Esophagus mucosa (tissue), 1 donor: ENCODE measurements at regions not wholly inside any gene's neighbourhood (a gene's known extent, or its start where the extent isn't known, plus 50 kb on each side); places are given as distances from the start of the nearest gene placed in this dataset.

Experiments
- ATAC-seq: fragments of 200-7000 bp; cut with Tn5 transposase; one replicate; pipeline ENCODE4 v1.9.1; 2020
- donor health status: DM: yes; HTN: yes; CAD: no.

DNA sequence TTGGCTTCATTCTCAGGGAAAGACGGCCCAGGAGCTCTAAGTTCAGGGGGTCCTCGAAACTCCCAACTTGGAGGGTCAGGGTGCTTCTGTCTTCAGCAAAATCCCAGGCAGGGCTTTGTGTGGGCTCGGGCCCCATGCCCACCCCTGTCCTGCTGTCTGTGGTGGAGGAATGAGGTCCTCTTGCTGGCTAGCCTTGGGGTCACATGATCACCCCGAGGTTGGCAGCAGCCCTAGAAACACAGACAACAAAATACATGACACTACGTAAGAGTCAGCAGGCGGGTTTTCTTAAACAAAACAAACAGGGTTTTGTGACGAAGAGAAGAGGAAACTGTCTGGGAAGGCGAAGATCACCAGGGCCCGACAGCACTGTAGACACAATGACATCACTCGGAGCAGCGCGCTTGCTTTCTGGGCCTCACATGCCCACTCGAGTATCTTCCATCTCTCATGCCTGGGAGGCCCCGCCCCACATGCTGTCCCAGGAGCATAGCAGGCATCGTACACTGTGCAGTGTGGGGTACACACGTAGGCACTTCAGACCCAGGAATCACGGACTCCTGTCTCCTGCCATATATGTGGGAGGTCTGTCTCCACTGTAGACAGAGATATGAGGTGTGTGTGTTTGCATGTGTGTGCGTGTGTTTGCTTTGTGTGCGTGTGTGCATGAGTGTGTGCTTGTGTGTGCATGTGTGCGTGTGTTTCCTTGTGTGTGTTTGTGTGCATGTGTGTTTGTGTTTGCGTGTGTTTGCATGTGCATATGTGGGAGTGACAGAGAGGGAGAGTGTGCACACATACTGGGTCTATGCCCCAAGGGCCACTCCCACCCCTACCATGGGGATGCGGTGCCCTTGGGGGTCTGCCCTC lies 94.7 kb downstream of the SIK1 start:
- peak; percentile 29 for ATAC-seq

DNA sequence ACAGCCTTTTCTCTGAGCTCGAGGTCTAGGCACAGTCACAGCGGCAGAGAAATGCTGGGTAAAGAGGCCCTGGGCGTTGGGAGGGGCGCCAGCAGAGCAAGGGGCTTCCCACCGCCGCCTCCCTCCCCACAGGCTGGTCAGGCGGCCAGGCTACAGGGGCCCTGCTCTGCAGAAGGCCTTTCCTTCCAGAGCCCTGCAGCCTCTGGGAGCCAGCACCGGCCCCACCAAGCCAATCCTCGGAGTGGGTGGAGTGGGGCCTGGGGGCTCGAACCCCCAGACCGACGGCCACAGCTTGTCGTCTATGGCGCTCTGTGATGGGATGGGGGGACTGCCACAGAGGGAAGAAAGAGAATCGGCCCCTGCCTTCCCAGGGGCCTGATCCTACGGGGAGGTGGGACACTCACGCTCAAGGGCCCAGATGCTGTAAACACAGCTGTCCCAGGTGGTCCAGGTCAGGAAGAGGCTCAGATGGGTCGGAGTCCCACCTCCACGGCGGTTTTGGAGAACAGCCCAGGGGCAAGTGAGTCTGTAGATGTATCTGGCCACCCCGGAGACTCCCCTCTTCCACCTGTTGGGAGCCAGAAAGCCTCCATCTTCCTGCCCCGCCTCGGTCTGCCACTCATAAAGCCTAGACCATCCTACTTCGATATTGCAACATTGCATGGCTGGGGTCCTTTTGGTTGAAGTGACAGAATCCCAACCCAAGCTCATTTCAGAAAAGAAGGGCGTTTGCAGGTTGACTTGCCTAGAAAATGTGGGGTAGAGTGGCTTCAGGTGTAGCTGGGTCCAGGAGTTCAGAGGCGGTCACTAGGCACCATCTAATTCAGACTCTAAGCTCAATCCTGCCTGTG lies 95.6 kb downstream of the SIK1 start:
- no peak for ATAC-seq

DNA sequence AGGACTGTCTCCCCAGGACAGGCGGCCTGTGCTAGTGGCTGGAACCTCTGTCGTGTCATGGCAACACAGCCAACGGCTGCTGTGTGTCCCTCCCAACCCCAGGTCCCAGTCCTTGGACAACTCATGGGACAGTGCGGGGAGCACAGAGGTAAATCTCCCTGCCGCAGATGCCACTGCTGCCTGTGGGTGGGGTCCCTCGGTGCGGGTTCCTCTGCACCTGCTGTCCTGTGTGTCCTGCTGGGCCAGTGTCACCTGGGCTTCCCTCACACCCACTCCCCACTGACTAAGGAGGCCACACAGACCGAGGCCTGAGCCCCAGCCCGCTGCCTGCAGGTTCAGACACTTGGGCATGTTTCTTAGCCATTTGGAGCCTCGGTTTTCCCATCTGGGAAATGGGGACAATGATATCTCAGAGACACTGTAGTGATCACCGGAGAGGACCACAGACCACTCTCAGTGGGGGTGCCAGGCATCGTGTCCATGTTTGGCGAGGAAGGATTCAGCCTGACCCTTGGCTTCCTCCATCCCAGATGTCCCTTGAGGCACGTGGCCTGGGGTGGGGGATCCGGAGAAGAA lies 96.5 kb downstream of the SIK1 start:
- ATAC-seq, result no peak

GRCh38 chr21:43329711-43330269 lies 97.1 kb downstream of the SIK1 start:
- no peak for ATAC-seq

- ATAC-seq, result no peak
These were observed 97.8 kb downstream of the SIK1 start for GRCh38 chr21:43328958-43329691.

DNA sequence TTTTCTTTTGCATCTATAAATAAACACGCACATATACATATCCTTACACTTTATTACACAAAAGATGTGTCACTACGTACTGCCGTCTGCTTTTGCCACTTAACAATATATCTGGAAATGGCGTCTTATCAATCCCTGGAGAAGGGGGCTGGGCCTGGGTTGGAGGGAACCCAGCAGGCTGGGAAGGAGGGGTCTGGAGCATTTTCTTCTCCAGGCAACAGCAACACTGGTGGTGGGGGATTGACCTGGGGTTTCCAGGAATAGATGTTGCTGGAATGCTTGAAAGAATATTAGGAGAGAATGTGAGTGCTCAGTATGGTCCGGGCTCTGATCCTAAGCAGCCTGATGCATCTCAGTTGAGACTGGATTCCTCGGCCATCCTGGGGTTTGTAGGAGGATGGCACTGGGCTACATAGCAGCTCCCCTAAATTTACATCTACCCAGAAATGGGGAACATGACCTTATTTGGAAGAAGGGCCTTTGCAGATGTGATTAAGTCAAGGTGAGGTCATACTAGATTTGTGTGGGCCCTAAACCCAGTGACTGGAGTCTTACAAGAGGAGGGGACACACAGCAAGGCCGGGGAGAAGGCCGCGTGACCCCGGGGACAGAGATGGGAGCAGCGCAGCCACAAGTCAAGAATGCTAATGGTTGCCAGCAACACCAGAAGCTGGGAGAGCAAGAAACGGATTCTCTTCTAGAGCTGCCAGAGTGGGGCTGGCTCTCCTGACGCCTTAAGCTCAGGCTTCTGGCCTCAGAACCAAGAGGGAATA lies 98.6 kb downstream of the SIK1 start:
- ATAC-seq, result no peak

- ATAC-seq, result no peak
These were observed 100.8 kb downstream of the SIK1 start for GRCh38 chr21:43325968-43326715.

DNA sequence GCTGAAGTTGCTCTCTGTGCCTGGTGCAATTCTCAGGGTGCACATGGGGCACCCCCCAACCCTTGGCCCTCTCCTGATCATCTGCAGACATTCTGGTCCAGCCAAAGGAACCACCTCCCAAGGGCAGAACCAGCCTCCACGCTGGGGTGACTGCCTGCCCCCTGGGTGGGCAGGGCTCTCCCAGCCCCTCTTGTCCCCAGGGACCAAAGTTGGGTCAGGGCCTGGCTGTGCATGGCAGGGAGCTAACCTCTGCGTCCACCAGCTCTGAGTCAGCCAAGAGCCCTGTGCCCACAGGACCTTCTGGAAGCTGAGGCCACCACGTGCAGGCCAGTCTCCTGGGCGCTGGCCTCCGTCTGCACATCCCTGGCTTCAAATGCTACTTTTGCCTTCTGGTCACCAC lies 101.9 kb downstream of the SIK1 start:
- no peak for ATAC-seq

DNA sequence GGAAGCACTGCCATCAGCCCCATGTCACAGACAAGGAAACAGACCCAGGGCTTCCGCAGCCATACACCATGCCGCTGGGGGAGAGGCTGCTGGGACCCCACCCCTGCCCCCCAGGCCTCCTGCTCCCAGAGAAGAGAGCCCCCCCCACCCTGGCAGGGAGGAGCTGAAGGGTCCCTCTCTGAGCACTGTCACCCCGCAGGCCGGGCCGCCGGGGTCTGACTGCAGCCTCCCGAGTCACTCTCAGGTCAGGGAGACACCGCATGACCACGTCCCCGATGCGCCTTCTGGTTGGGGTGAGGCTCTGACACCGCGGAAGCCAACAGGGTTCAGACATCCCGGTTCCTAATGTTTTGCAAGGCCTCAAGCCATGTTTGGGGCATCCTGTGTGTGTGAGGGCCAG lies 102.3 kb downstream of the SIK1 start:
- no peak for ATAC-seq

DNA sequence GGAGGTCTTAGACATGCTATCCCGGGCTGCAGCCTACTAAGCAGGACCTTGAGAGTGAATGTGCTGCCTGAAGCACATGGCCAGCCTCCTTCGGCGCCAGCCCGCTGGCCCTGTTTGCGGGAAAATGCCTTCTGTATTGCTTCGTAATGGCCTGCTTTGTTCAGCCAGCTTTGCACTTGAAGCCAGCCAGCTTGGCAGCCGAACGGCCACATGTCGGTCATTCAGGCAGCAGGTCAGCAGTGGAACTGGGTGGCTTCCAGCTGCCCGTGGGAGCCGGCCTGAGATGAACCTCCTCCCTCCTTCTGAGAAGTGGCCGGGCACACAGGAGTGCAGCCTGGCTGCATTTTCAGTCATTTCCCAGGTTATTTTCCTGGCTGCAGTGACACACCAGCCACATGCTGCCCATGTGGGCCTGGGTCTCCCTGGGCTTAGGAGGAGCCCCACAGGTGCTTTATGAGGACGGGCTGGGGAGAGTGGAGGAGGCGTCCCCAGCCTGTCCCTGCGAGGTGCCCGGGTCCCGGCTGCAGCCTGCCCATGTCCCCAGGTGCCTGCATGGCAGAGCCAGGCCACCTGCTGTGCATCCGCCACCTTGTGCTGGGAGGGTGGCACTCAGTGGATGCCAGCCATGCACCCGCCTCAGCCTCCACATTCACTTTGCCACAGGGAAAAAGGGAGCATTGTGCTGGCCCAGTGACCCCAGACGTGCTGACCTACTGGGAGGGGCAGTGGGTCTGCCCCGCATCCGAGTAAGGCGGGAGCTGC lies 103.5 kb downstream of the SIK1 start:
- ATAC-seq, result no peak

DNA sequence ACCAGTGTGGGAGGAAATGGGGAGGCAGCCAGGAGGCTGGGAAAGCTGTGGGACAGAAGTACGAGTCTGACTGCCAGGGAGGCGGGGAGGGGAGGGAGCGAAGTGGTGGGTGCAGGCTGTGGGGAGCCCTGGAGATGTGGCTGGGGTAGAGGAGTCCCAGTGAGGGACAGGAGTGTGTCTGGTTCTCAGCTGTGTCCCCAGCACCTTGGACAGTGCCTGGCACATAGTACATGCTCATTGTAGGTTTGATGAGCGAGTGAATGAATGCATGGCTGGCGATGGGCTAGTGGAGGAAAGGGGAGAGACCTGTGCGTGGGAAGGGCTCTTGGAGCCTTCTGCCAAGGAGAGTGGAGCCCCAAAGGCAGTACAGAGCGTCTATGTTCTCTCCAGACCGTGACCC lies 104.1 kb downstream of the SIK1 start:
- no peak for ATAC-seq

- no peak for ATAC-seq
These were observed 104.6 kb downstream of the SIK1 start for GRCh38 chr21:43322311-43322710.

DNA sequence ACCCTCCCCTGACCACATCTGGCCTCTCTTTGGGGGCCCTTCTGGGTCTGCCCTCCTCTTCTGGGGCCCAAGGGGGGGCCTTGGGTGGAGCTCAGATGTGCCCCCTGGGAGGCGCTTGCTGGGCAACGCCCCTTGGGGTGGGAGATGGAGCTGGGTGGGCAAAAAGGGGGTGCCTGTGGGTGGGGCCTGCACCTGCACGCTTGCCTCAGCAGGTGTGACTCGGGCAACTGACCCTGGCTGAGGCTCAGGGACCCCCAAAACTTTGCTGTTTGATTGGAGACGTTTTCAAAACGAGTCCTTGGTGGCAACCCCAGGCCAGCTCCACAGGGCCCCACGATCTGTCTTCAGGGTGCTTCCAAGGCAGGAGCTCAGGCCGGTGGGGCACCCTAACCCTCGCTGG lies 105.3 kb downstream of the SIK1 start:
- no peak for ATAC-seq

DNA sequence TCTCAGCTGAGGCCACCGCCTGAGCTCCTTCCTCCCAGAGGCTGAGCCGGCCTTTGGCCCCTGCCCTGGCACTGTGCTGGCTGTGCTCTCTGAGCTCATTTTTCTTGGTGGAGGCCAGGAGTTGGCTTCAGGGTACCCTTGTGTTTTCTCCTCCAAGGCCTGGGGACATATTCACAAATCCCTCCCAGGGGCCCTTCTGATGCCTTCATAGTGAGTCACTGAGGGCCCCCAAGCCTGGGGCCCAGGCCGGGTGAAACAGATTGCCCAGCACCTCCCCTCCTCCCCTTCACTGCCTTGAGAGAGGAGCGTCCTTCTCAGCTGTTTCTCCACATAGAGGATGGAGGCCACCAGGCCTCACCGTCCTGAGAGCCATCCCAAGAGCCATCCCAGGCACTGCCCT lies 105.8 kb downstream of the SIK1 start:
- ATAC-seq, result no peak

DNA sequence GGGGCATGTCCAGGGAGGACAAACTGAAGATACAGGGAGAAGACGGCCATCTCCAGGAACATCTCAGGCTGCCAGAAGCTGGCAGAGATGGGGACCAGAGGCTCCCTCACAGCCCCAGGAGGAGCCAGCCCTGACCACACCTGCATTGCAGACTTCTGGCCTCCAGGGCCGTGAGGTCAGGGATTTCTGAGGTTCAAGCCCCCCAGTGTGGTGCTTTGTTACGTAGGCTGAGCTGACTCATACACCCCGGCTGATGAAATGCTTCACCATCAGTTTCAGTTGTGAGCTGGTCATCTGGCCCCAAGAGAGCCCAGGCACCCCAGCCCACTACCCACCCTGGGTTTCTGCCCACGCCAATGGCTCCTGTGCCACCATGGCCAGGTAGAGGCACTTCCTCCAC lies 106.4 kb downstream of the SIK1 start:
- ATAC-seq, result no peak

GRCh38 chr21:43318841-43319781 lies 107.8 kb downstream of the SIK1 start:
- peak; percentile 36 for ATAC-seq

GRCh38 chr21:43318368-43318767 lies 108.6 kb downstream of the SIK1 start:
- ATAC-seq, result no peak

GRCh38 chr21:43317959-43318358 lies 109.0 kb downstream of the SIK1 start:
- no peak for ATAC-seq

DNA sequence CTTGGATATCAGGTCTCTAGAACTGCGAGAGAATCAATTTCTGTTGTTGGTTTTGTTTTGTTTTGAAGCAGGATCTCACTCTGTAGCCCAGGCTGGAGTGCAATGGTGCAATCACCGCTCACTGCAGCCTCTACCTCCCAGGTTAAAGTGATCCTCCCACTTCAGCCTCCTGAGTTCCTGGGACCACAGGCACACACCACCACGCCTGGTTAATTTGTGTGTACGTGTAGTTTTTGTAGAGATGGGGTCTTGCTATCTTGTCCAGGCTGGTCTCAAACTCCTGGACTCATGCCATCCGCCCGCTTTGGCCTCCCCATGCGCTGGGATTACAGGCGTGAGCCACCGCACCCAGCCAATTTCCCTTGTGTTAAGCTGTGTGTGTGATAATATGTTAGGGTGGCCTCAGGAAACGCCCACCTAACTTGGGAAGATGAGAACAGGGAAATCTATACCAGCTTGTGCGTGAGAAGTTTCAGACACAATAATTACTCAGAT lies 109.6 kb downstream of the SIK1 start:
- no peak for ATAC-seq
